HG02970 (cell line): ENCODE measurements at regions not wholly inside any gene's neighbourhood (a gene's known extent, or its start where the extent isn't known, plus 50 kb on each side); places are given as distances from the start of the nearest gene placed in this dataset.

Experiments
- ATAC-seq: cut with Tn5 transposase; IDR thresholded peaks from one replicate; pipeline ENCODE4 v1.9.1; 2021; ENCODE audit warnings: mild to moderate bottlenecking, moderate library complexity, moderate number of reproducible peaks; ENCODE audit not compliant: unreplicated experiment, low FRiP score

GRCh38 chr18:44096016-44096415 lies 584.7 kb upstream of the SETBP1 start:
- ATAC-seq = no peak

DNA sequence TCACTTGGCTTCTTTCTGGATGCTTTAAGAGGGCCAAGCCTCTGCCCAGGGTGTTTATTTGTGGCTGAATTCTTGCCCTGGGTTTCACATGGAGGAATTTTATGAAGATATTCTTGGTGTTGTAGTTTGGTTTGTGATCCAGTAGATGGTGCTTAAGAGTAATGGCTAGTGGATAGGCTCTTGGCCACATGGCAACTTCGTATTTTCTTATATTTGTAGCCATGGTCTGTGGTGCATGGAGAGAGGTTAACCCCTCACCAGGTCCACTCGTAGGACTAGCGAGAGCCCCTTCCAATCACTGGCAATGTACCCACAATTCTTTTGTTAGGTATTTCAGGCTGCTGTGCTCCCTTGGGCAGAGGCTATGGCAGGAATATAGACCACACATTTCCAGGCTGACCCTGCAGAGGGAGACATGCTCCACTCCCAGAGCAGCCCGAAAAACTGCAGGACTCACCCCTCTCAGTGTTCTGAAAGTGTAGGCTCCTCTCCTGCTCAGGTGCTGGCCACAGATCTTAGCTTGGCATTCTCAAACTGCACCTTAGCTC lies 582.1 kb upstream of the SETBP1 start:
- no peak for ATAC-seq

DNA sequence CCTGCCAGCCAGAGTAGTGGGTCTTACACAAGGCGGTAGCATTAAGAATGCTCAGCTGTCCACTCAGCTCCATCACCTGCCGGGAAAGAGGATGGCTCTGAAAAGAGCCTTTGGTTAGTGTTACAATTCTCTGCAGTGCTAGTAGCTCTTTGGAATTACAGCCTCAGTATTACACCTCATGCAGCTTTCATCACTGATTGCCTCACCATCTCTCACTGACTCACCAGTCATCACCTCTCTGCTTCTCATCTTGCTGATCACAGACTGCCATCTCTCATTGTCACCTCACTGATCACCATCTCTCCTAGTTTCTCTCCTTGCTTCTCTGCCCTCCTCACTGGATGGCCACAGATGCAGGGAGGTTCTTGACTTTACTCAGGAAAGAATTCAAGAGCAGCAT lies 573.5 kb upstream of the SETBP1 start:
- no peak for ATAC-seq

- ATAC-seq = no peak
Observed at GRCh38 chr18:44111337-44111736, 569.4 kb upstream of the SETBP1 start.

- ATAC-seq = no peak
Observed at GRCh38 chr18:44117821-44118220, 562.9 kb upstream of the SETBP1 start.

GRCh38 chr18:44119607-44120006 lies 561.1 kb upstream of the SETBP1 start:
- no peak for ATAC-seq

DNA sequence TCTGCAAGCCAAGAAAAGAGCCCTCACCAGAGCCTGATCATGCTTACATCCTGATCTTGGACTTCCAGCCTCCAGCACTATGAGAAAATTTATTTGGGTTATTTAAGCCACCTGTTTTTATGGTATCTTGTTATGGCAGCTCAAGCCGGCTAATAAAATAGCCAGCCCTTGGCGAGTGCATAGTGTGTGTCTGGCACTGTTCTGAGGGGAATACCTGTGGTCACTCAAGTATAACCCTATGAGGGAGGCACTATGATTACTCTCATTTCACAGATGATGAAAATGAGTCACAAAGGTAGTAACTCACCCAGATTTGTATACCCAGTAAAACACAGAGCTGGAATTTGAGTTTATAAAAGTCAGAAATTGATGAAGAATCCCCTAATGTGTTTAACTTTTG lies 556.9 kb upstream of the SETBP1 start:
- no peak for ATAC-seq

GRCh38 chr18:44125446-44125845 lies 555.2 kb upstream of the SETBP1 start:
- no peak for ATAC-seq

- ATAC-seq = no peak
Observed at GRCh38 chr18:44126598-44126997, 554.1 kb upstream of the SETBP1 start.

GRCh38 chr18:44128365-44128764 lies 552.3 kb upstream of the SETBP1 start:
- no peak for ATAC-seq

GRCh38 chr18:44130376-44130942 lies 550.2 kb upstream of the SETBP1 start:
- ATAC-seq = no peak

GRCh38 chr18:44133483-44133882 lies 547.2 kb upstream of the SETBP1 start:
- no peak for ATAC-seq

GRCh38 chr18:44134447-44134846 lies 546.2 kb upstream of the SETBP1 start:
- no peak for ATAC-seq

- ATAC-seq = no peak
Observed at GRCh38 chr18:44135741-44136140, 544.9 kb upstream of the SETBP1 start.

DNA sequence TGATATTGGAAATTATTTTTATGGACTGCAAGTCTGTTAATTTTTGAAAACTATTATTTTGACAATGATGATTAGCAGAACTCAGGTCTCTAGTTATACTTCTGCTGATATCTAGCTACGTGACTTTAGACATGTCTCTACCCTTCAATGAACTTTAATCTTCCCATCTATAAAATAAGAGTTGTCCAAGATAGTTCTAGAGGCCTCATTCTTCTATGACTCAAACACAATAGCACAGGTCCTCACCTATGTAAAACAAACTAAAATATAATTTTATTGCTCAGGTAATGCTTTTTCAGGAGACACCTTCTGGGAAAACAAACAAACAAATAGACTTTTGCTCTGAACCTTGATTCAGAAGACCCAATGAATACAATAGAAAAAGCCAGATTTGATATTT lies 544.4 kb upstream of the SETBP1 start:
- no peak for ATAC-seq

- no peak for ATAC-seq
Observed at GRCh38 chr18:44143072-44143471, 537.6 kb upstream of the SETBP1 start.

GRCh38 chr18:44149706-44150105 lies 531.0 kb upstream of the SETBP1 start:
- no peak for ATAC-seq

DNA sequence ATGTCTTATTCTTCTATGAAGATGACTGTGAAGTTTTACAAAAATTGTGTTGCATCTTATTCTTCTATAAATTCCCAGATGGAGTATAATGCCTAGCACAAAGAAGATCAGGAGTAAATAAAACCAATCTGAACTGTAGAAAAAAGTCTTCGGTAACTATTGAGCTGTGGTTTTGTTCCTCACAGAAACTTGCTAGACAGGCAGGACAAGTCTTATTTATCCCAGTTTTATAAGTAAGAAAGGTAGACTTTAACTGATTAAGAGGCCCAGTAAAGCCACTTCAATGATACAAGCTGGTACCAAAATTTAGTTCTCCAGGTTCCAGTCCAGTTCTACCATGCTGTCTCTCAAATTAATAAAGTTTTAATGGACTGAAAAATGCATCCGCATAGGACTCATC lies 526.7 kb upstream of the SETBP1 start:
- ATAC-seq = no peak

- ATAC-seq = no peak
Observed at GRCh38 chr18:44156126-44156525, 524.6 kb upstream of the SETBP1 start.

- ATAC-seq = no peak
Observed at GRCh38 chr18:44156776-44157335, 523.8 kb upstream of the SETBP1 start.

- no peak for ATAC-seq
Observed at GRCh38 chr18:44170208-44170880, 510.3 kb upstream of the SETBP1 start.

GRCh38 chr18:44171301-44171700 lies 509.4 kb upstream of the SETBP1 start:
- ATAC-seq = no peak
